Transverse colon (tissue), 4 donors: ENCODE measurements at regions not wholly inside any gene's neighbourhood (a gene's known extent, or its start where the extent isn't known, plus 50 kb on each side); places are given as distances from the start of the nearest gene placed in this dataset.

Experiments
- CTCF ChIP-seq, 5 experiments: fragments of 200-600 bp in 3 of 5; fragments of 450-650 bp in 2 of 5; sonication (generic) in 3 of 5; IDR thresholded peaks; 1 replicate in 2 of 5; 2 replicates in 3 of 5; pipeline ENCODE4 v1.5.1; 2016 to 2017; ENCODE audit warnings: antibody characterized with exemption in 5 of 5, inconsistent platforms in 3 of 5, mild to moderate bottlenecking in 2 of 5, moderate library complexity in 1 of 5
- POLR2A ChIP-seq: fragments of 450-650 bp; IDR thresholded peaks from one replicate; pipeline ENCODE4 v1.6.1; 2016; ENCODE audit warnings: antibody characterized with exemption, mild to moderate bottlenecking, moderate library complexity
- POLR2AphosphoS5 ChIP-seq, 3 donors: sonication (generic); formaldehyde crosslinking; IDR thresholded peaks; one replicate each; pipeline ENCODE4 v1.6.1; 2016; ENCODE audit warnings: antibody characterized with exemption in 3 of 3

- no peak for TF ChIP-seq CTCF (IDR thresholded peaks at IDR 0.05)
- no peak for TF ChIP-seq POLR2A
- TF ChIP-seq POLR2AphosphoS5 (IDR thresholded peaks at IDR 0.05): no peak
These were observed 549.6 kb downstream of the ZIC1 start for GRCh38 chr3:147958754-147959153.
